NT2/D1 (cell line): ENCODE measurements at regions not wholly inside any gene's neighbourhood (a gene's known extent, or its start where the extent isn't known, plus 50 kb on each side); places are given as distances from the start of the nearest gene placed in this dataset.

Experiments used
- DNase-seq: peaks from one replicate; pipeline ENCODE4 v3.0.0-alpha.2; 2011; ENCODE audit warnings: low read depth, low spot score
- H3K27me3 ChIP-seq: 2 replicates; pipeline ENCODE4 v1.6.0; 2011; ENCODE audit warnings: mild to moderate bottlenecking; ENCODE audit not compliant: insufficient read length, insufficient read depth
- H3K36me3 ChIP-seq: 2 replicates; pipeline ENCODE4 v1.6.1; 2011; ENCODE audit warnings: mild to moderate bottlenecking, low read length, mixed read lengths; ENCODE audit not compliant: insufficient read depth, insufficient read length
- H3K4me1 ChIP-seq: 2 replicates; pipeline ENCODE4 v1.5.1; 2011; ENCODE audit not compliant: insufficient read depth, insufficient read length
- H3K4me3 ChIP-seq: 2 replicates; pipeline ENCODE4 v1.5.1; 2011; ENCODE audit warnings: low read depth; ENCODE audit not compliant: insufficient read length
- H3K9ac ChIP-seq: 2 replicates; pipeline ENCODE4 v1.6.0; 2011; ENCODE audit warnings: low read depth; ENCODE audit not compliant: insufficient read length
- H3K9me3 ChIP-seq: 2 replicates; pipeline ENCODE4 v1.5.1; 2011; ENCODE audit warnings: mild to moderate bottlenecking, low read length; ENCODE audit not compliant: insufficient read depth
- SUZ12 ChIP-seq: IDR thresholded peaks from 2 replicates; pipeline ENCODE4 v1.6.1; 2011; ENCODE audit not compliant: insufficient read length, insufficient read depth; ENCODE audit errors: extremely low read depth
- YY1 ChIP-seq: IDR thresholded peaks from 2 replicates; pipeline ENCODE4 v1.6.1; 2011; ENCODE audit not compliant: insufficient read length, insufficient read depth
- ZNF274 ChIP-seq: IDR thresholded peaks from 2 replicates; pipeline ENCODE4 v1.6.1; 2011; ENCODE audit warnings: mild to moderate bottlenecking, low read depth, low read length

DNA sequence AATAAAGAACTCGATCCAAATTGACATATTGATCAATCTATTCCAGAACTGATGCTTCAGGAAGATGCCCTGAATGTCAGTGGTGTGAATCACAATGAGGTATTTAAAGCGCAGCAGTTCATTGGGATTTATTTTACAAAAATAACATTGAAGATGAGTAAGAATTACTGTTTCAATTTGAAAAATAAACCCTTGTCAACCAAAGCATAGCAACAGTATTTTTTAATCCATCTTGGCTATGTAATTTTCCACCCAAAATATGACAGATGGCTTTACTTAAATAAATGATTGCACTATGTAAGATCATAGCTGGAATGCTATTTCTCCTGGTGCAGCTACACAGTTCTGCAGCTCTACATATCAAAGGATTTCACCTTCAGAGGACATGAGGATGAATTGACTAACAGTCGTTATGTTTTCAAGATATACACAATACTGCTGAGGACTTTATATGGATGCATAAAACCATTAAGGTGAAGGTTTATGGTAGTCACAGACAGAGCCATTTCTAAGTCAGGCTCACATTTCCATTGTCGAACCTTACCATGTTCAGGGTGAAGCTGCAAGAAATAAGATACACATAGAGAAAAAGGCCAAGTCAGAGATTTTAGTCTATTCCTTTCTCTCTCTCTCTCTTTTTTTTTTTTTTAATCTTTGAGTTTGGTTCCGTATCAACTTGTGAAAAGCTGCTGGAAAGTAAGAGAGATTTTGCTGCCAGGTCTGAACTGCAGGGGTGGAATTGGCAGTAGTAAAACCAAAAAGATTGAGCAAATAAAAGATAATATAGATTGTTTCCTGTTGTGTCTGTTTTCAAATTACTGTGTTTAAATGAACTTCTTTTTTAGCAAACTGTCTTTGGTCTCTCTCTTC, 398.0 kb upstream of the CDH20 start:
- H3K4me3 ChIP-seq, result no peak overlapping the region
- TF ChIP-seq SUZ12, result no peak

DNA sequence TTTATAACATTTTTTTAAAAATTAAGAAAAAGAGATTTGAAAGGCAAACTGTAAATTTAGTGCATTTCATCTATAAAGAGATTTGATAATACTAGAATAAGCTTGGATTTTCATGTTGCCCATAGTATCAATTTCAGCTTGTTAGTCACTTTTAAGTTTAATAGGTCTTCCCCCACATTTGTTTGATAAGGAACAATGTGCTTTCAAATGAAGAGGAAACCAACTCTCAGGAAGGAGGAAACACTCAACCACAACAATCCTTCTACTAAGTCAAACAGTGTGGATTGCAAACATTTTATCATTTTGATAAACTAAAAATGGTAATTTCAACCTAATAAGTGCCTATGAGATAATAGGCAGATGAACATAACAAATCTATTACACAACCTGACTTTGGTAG, 397.1 kb upstream of the CDH20 start:
- Histone ChIP-seq H3K9ac (no peak overlapping the region), H3K4me1 (no peaks in the 10 kb centered on the region), H3K4me3 (no peak overlapping the region), H3K36me3 (no peaks in the 10 kb centered on the region), H3K9me3 (no peaks in the 10 kb centered on the region), H3K27me3 (no peaks in the 10 kb centered on the region)
- TF ChIP-seq YY1 (no peak), ZNF274 (no peak), SUZ12 (no peak)
- no peak for DNase-seq

More for the DNA sequence above, 398.0 kb upstream of the CDH20 start:
- Histone ChIP-seq H3K9me3 (no peaks in the 10 kb centered on the region), H3K4me1 (no peaks in the 10 kb centered on the region), H3K36me3 (no peaks in the 10 kb centered on the region), H3K27me3 (no peaks in the 10 kb centered on the region), H3K9ac (no peak overlapping the region)
- DNase-seq, result no peak

DNA sequence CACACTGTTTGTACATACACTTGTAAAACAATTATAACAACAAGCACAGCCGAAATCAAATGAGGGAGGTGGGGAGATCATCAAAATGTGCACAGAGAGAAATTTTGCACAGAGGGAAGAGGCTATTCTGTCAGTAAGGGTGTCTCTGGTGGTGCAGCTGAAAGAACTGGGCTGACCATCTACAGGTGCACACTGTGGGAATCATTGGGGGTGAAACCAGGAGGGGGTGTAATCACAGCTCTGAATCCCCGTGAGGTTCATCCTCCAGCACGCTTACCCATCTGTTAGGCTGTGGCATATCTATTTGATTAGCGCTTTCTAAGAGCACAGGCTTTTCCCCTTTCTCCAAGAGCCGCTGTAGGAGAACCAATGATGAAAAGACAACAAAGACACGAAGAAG, 389.9 kb upstream of the CDH20 start:
- no peaks in the 10 kb centered on the region for H3K4me1 ChIP-seq
- DNase-seq, result no peak
- H3K36me3 ChIP-seq, result no peaks in the 10 kb centered on the region
- H3K9ac ChIP-seq, result no peak overlapping the region
- H3K4me3 ChIP-seq, result no peak overlapping the region
- H3K9me3 ChIP-seq, result no peaks in the 10 kb centered on the region
- TF ChIP-seq ZNF274, result no peak
- no peak for TF ChIP-seq SUZ12
- no peak for TF ChIP-seq YY1
- no peaks in the 10 kb centered on the region for H3K27me3 ChIP-seq

DNA sequence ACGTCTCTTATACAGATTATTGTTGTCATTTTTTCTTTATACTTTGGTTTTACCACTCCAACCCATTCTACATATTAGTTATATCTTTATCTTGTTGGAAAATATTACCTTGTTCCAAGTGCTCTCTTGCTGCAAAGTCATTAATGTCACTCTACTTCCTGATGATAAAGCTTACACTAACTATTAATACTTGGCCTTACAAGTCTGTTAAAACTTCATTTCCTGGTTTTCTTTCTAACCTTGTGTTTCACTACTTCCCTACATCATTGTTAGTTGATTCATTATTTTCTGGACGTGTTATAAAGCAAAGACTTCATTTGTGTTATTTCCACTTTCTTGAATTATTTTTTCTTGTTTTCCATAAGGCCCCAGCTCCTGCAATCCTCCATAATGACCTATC, 382.6 kb upstream of the CDH20 start:
- TF ChIP-seq ZNF274 (no peak), YY1 (no peak), SUZ12 (no peak)
- no peaks in the 10 kb centered on the region for H3K36me3 ChIP-seq
- DNase-seq, result no peak

DNA sequence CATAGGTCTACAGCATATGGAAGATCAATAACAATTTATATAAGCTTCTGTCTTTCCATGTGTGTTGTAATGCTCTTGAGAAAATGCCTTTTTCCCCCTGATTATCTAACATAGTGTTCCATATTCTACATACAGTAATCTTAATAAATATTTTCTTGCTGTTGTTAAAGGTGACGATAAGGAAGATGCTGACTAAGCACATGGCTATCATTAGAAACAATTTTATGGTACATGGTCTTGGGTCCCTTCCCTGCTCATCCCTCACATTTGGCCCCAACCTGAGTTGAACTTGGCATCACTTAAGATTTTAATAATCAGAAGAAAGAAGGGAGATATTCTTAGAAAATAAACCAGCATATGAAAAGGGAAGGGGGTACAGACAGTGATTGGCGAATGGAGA, 382.1 kb upstream of the CDH20 start:
- Histone ChIP-seq H3K27me3 (no peaks in the 10 kb centered on the region), H3K4me3 (no peak overlapping the region), H3K4me1 (no peaks in the 10 kb centered on the region), H3K9me3 (no peaks in the 10 kb centered on the region), H3K9ac (no peak overlapping the region), H3K36me3 (no peaks in the 10 kb centered on the region)
- DNase-seq, result no peak
- no peak for TF ChIP-seq YY1
- TF ChIP-seq SUZ12, result no peak
- TF ChIP-seq ZNF274, result no peak

More for the DNA sequence above, 382.6 kb upstream of the CDH20 start:
- Histone ChIP-seq H3K4me3 (no peak overlapping the region), H3K9ac (no peak overlapping the region), H3K27me3 (no peaks in the 10 kb centered on the region), H3K4me1 (no peaks in the 10 kb centered on the region), H3K9me3 (no peaks in the 10 kb centered on the region)

DNA sequence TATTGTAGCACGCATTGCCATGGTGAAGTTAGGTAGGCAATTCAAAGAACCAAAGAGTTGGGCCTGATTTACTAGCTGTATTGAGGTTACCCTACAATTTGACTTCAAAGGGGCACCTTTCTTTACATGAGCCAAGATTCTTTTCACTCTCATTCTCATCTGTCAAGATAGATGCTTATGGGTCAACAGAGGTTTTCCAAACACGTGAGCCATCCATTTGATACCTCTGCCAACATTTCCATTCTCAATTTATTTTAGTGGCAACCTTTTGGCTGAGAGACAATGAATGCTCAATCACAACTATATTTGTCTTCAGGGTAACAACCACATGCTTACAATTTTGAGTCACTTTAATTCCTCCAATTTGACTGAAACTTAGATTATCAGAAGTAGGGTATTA, 370.6 kb upstream of the CDH20 start:
- no peaks in the 10 kb centered on the region for H3K9me3 ChIP-seq
- H3K4me3 ChIP-seq, result no peak overlapping the region
- H3K9ac ChIP-seq, result no peak overlapping the region
- no peaks in the 10 kb centered on the region for H3K4me1 ChIP-seq
- no peaks in the 10 kb centered on the region for H3K27me3 ChIP-seq
- DNase-seq, result no peak
- H3K36me3 ChIP-seq, result no peaks in the 10 kb centered on the region
- TF ChIP-seq YY1 (no peak), ZNF274 (no peak), SUZ12 (no peak)

DNA sequence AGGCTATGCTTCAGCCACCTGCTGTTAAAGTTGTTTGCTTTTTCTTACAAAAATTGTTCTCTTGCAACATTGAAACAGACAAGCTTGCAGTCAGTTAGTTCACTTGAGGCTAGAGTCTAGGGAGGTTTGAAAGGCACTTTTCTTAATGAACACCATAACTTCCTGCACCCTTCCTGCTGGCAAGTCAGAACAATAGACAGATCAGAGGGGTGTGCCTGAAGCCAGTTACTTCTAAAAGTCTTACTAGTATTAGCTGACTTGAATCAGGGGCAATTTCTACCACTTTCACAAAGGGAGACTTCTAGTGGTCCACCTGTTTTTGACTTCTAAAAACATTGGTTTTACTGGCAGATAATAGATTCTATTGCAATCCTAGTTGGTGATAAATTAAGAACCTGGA, 367.4 kb upstream of the CDH20 start:
- TF ChIP-seq YY1, result no peak
- TF ChIP-seq ZNF274, result no peak
- TF ChIP-seq SUZ12, result no peak
- H3K36me3 ChIP-seq, result no peaks in the 10 kb centered on the region
- no peaks in the 10 kb centered on the region for H3K9me3 ChIP-seq
- no peaks in the 10 kb centered on the region for H3K27me3 ChIP-seq
- H3K9ac ChIP-seq, result no peak overlapping the region
- no peak overlapping the region for H3K4me3 ChIP-seq
- DNase-seq, result no peak
- no peaks in the 10 kb centered on the region for H3K4me1 ChIP-seq
